ENCODE measurements at regions not wholly inside any gene's neighbourhood (a gene's known extent, or its start where the extent isn't known, plus 50 kb on each side); places are given as distances from the start of the nearest gene placed in this dataset.

- no peak for TF ChIP-seq EZH2phosphoT487 (IDR thresholded peaks at IDR 0.05; ENCODE audit: borderline replicate concordance, low read length)
- no peak for TF ChIP-seq CTCF (IDR thresholded peaks at IDR 0.05; ENCODE audit: low read depth, low read length, poor library complexity, severe bottlenecking)
- no peaks in the 10 kb centered on the region for H3K9me2 ChIP-seq (replicated peaks; ENCODE audit: control insufficient read depth, low read length)
- no peaks in the 10 kb centered on the region for H4K20me1 ChIP-seq (ENCODE audit: control insufficient read depth, insufficient read depth, low read depth, low read length)
- H3K9me3 ChIP-seq (ENCODE audit: control insufficient read depth, insufficient read depth, low read length): no peaks in the 10 kb centered on the region
- H3K4me1 ChIP-seq (ENCODE audit: control insufficient read depth, low read length): no peaks in the 10 kb centered on the region
- no peaks in the 10 kb centered on the region for H3K79me2 ChIP-seq (ENCODE audit: control insufficient read depth, low read length)
- no peaks in the 10 kb centered on the region for H3K36me3 ChIP-seq (ENCODE audit: control insufficient read depth, low read length)
- H3K4me3 ChIP-seq (ENCODE audit: low read length): no peak overlapping the region
- H3K4me2 ChIP-seq (ENCODE audit: low read length): no peak overlapping the region
- no peaks in the 10 kb centered on the region for H3K27me3 ChIP-seq (ENCODE audit: control insufficient read depth, low read length)
- no peaks in the 10 kb centered on the region for H3F3A ChIP-seq (ENCODE audit: control insufficient read depth, insufficient read depth)
- H3K27ac ChIP-seq (ENCODE audit: low read depth, low read length): no peak overlapping the region
Observed at GRCh38 chr6:167392631-167393316, 67.9 kb downstream of the TTLL2 start.

GRCh38 chr6:167393731-167394130 lies 68.8 kb downstream of the TTLL2 start:
- no peaks in the 10 kb centered on the region for H3K79me2 ChIP-seq (ENCODE audit: control insufficient read depth, low read length)
- no peak overlapping the region for H3K4me3 ChIP-seq (ENCODE audit: low read length)
- H3F3A ChIP-seq (ENCODE audit: control insufficient read depth, insufficient read depth): no peaks in the 10 kb centered on the region
- no peaks in the 10 kb centered on the region for H3K9me3 ChIP-seq (ENCODE audit: control insufficient read depth, insufficient read depth, low read length)
- H3K4me1 ChIP-seq (ENCODE audit: control insufficient read depth, low read length): no peaks in the 10 kb centered on the region
- no peak overlapping the region for H3K27ac ChIP-seq (ENCODE audit: low read depth, low read length)
- H3K9me2 ChIP-seq (replicated peaks; ENCODE audit: control insufficient read depth, low read length): no peaks in the 10 kb centered on the region
- no peaks in the 10 kb centered on the region for H4K20me1 ChIP-seq (ENCODE audit: control insufficient read depth, insufficient read depth, low read depth, low read length)
- TF ChIP-seq EZH2phosphoT487 (IDR thresholded peaks at IDR 0.05; ENCODE audit: borderline replicate concordance, low read length): no peak
- no peak for TF ChIP-seq CTCF (IDR thresholded peaks at IDR 0.05; ENCODE audit: low read depth, low read length, poor library complexity, severe bottlenecking)
- no peaks in the 10 kb centered on the region for H3K27me3 ChIP-seq (ENCODE audit: control insufficient read depth, low read length)
- H3K4me2 ChIP-seq (ENCODE audit: low read length): no peak overlapping the region
- no peaks in the 10 kb centered on the region for H3K36me3 ChIP-seq (ENCODE audit: control insufficient read depth, low read length)

GRCh38 chr6:167394339-167394738 lies 69.5 kb downstream of the TTLL2 start:
- Histone ChIP-seq H3K4me1 (ENCODE audit: control insufficient read depth, low read length) (no peaks in the 10 kb centered on the region), H3K9me3 (ENCODE audit: control insufficient read depth, insufficient read depth, low read length) (no peaks in the 10 kb centered on the region), H4K20me1 (ENCODE audit: control insufficient read depth, insufficient read depth, low read depth, low read length) (no peaks in the 10 kb centered on the region), H3K9me2 (replicated peaks; ENCODE audit: control insufficient read depth, low read length) (no peaks in the 10 kb centered on the region), H3K27me3 (ENCODE audit: control insufficient read depth, low read length) (no peaks in the 10 kb centered on the region), H3K4me3 (ENCODE audit: low read length) (no peak overlapping the region), H3K4me2 (ENCODE audit: low read length) (no peak overlapping the region), H3K36me3 (ENCODE audit: control insufficient read depth, low read length) (no peaks in the 10 kb centered on the region), H3F3A (ENCODE audit: control insufficient read depth, insufficient read depth) (no peaks in the 10 kb centered on the region), H3K79me2 (ENCODE audit: control insufficient read depth, low read length) (no peaks in the 10 kb centered on the region), H3K27ac (ENCODE audit: low read depth, low read length) (no peak overlapping the region)
- no peak for TF ChIP-seq CTCF (IDR thresholded peaks at IDR 0.05; ENCODE audit: low read depth, low read length, poor library complexity, severe bottlenecking)
- no peak for TF ChIP-seq EZH2phosphoT487 (IDR thresholded peaks at IDR 0.05; ENCODE audit: borderline replicate concordance, low read length)

Data from DOHH2 (cell line).